UCSD-AML1 (cell line): ENCODE measurements at regions not wholly inside any gene's neighbourhood (a gene's known extent, or its start where the extent isn't known, plus 50 kb on each side); places are given as distances from the start of the nearest gene placed in this dataset.

ENCODE experiments used
- DNase-seq: peaks from one replicate; lab custom pipeline; 2025; ENCODE audit not compliant: unreplicated experiment; lab: John Stamatoyannopoulos, UW

DNA sequence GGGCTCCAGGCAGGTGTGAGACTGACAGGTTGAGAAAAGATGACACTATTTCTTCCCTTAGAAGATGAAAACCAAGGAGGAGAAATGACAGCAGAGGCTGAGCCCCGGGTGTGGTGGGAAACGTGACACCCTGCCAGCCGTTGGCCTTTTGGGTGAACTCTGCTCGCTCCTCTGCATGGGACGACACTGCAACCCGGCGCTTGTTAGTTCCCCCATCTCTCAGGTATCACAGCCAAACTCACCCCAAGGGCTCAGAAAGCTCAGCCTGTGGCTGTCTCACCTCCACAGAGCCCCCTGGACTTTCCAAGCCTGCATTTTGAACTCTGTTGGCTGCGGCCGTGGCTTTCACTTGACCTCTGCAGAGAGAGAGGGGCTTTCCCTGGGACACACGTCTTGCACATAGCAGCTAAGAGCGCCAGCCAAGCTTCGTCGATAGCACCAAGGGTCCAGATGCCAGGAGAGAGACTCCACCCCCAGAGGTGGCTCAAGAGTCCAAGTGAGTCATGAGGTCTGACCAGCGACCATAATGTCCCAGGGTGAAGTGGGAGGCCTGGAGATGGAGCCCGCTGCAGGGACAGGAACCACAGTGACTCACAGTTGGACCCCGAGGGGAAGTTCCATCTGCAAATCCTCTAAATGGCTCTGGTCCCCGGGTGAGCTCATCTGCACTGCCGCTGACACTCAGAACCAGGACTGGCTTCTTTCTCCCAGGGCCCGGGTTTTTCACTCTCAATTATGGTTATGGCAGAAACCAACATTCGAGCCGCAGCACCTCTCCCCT lies 301.9 kb downstream of the SOX9 start:
- DNase-seq: no peak

DNA sequence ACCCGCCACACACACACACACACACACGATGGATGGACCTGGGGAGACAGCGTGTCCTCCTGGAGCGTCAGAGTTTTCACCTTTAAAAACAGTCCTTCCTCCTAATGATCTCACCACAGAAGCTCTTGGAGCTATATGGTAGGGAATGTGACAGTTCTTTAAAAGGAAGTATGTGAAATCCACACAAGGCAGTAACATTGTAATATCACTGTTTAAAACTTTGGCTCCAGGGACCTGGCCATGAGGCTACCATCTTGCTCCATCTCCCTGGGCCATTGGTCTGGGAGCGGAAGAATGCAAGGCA lies 302.4 kb downstream of the SOX9 start:
- DNase-seq: no peak

GRCh38 chr17:72423718-72424117 lies 302.9 kb downstream of the SOX9 start:
- DNase-seq: no peak

DNA sequence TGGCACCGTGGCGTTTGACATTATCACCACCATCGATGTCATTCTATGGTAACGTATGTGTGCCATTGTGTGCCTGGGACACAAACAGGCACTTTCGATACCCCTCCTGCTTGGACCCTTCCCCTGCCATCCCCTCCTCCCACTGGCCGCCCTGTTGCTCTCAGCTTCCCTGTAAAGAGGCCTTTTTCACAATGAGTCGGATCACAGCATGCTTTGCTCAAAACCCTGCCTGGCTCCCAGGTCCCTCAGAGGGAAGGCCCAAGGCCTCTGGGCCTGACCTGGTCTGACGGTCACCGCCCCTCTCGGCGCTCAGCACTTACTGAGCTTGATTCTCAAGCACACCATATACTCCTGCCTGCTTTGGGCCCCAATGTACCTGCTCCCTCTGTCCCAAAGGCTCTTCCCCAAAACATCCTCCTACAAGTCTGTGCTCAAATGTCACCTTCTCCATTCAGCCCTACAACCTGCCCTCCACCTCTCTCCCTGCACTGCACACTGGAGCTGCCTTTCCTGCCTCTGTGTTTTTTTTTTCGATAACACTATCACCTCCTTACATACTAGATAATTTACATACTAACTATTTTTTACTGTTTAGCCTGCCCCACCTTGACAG lies 303.8 kb downstream of the SOX9 start:
- no peak for DNase-seq

- DNase-seq: no peak
Observed at GRCh38 chr17:72425133-72425793, 304.4 kb downstream of the SOX9 start.

- no peak for DNase-seq
Observed at GRCh38 chr17:72425794-72426168, 305.0 kb downstream of the SOX9 start.

GRCh38 chr17:72426321-72426720 lies 305.5 kb downstream of the SOX9 start:
- no peak for DNase-seq

GRCh38 chr17:72426948-72427760 lies 306.3 kb downstream of the SOX9 start:
- DNase-seq: no peak

DNA sequence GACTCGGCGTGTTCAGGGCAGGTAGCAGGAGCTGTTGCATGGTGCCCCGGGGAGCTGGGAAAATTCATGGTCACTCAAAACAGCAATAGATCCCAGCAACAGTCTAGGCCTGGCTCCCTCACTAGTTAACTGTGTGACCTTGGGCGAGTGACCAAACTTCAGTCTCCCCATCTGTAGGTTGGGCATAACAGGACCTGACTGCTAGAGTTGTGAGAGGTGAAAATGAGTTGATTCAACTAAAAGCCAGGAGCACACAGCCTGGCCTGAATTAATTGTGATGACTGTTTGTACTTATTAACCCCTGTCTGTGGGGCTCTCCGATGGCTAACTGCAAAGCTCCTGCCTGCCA lies 306.9 kb downstream of the SOX9 start:
- DNase-seq: no peak

DNA sequence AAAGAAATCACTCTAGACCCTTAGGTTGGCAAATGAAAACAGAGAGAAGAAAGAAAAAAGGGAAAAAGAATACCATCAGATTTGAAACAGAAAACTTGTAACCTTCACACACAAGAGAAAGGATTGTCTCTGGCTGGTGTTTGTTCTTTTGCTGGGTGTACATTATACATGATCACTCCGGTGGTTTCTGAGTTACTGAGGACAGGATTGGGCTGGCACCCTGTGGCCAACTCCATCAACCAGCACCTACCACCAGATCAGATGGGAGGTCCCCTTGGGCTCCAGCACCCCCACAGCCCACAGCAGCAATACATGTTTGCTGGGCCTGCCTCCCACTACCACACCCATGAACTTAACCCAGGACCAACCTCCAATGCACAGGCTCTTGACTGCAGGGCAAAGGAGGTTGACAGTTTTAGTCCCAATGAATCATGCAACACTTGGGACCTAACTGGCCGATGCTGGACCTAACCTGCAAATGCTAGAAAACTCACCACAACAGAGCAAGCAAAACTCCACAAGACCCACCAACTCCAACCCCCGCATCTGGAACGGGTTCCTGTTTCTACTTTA lies 308.3 kb downstream of the SOX9 start:
- no peak for DNase-seq

GRCh38 chr17:72430611-72431432 lies 310.0 kb downstream of the SOX9 start:
- no peak for DNase-seq

- no peak for DNase-seq
Observed at GRCh38 chr17:72432143-72432621, 311.4 kb downstream of the SOX9 start.

DNA sequence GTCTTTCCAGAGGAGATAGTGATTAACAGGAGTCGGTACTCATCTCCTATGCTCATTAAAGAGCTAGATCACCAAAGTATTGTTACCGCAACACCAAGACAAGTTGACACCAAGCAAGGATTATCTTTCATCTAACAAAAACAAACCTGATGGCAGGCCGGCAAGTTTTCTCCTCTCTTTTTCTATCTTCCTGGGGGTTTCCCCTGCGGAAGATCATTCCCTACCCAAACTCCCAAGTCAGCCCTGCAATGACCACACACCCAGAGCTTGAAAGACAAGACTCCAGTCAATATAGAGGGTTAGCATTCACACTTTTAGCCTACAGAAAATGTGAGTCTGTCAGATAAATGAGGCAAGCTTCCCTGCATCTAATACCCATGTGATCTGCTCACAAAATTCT lies 312.1 kb downstream of the SOX9 start:
- no peak for DNase-seq

DNA sequence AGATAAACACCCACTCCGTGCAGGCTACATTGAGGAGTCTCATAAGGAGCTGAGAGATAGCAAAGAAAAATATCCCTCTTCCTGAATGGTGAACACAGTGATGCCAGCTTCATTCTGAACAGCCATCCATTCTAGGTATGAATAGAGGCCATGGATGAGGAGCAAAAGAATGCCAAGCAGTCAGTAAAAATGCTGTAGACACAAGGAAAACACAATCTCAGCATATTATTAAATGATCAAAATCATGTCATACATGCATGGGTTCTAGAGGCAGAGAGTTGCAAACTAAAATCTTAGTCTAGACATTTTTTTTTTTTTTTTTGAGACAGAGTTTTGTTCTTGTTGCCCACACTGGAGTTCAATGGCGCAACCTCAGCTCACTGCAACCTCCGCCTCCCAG lies 313.0 kb downstream of the SOX9 start:
- DNase-seq: no peak

DNA sequence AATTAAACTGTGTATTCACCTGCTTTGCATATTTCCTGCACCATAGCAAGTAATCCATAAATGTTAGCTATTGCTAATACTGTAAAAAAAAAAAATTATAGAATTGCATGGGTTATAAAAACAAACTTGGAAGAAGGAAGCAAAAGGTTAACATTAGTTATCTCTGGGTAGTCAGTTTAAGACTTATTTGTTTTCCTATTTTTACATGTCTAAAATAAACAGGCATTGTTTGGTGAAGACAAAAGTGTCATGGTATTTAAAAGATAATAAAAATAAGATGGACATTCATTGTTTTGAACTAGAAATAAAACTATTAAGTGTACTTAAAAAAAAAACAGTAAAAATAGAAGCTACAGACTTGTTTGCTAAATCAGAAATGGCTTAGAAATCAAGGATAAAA lies 313.8 kb downstream of the SOX9 start:
- DNase-seq: no peak

- DNase-seq: no peak
Observed at GRCh38 chr17:72434991-72435618, 314.3 kb downstream of the SOX9 start.

DNA sequence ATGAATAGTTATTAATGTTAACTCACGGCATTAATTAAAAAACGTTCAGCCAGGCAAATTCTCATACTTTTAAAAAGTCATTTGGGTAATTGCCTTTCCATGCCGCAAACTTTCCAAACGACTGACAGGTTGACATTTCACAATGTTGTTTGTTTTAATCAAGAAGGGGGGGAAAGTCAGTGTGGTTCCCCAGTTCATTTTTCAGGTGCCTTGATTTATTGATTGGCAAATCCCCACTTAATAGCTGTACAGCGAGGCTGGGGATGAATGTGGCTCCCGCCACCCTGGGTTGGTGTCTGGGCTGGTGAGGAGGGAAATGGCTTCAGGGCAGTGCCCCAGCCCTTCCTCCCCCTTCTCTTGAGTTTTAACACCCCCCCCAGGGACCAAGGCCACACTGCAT lies 318.0 kb downstream of the SOX9 start:
- no peak for DNase-seq

- DNase-seq: no peak
Observed at GRCh38 chr17:72439893-72440502, 319.2 kb downstream of the SOX9 start.

DNA sequence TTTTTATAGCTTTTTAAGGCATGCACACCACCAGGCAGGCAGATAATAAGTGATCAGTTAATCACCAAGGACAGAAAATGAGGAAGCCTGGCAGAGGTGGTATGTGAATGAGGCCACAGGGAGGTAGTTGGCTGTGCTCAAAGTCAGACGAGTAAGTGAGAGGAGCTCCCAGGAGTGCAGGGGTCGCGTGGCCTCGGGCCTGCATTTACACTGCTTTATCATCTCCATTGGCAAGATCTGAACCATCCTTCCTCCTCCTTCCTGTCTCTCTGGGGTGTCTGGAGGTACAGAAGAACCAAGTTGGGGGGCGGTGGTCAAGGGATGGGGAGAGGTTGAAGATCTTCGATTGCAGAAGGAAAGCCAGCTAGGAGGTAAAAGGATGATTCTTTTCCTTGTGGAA lies 320.1 kb downstream of the SOX9 start:
- no peak for DNase-seq

GRCh38 chr17:72441909-72442308 lies 321.1 kb downstream of the SOX9 start:
- DNase-seq: no peak
